B cell (primary cell): ENCODE measurements at regions not wholly inside any gene's neighbourhood (a gene's known extent, or its start where the extent isn't known, plus 50 kb on each side); places are given as distances from the start of the nearest gene placed in this dataset.

Experiments used
- ATAC-seq: fragments of 200-7000 bp; cut with Tn5 transposase; one replicate; pipeline ENCODE4 v1.10.0; 2021; ENCODE audit warnings: low read depth, mild to moderate bottlenecking, moderate number of reproducible peaks, moderate library complexity
- CTCF ChIA-PET: fragments of 350-600 bp; sonication (Branson Sonifier 250); formaldehyde crosslinking; loops from one replicate; lab custom pipeline; 2021; ENCODE audit warnings: antibody characterized with exemption, inconsistent platforms; lab: Charles Lee
- POLR2A ChIA-PET: fragments of 350-600 bp; sonication (Branson Sonifier 250); formaldehyde crosslinking; loops from one replicate; lab custom pipeline; 2021; ENCODE audit warnings: antibody characterized with exemption; lab: Charles Lee
- DNase-seq: peaks from one replicate; pipeline ENCODE4 v3.0.0; 2013
- H2AFZ ChIP-seq: 2 replicates; pipeline ENCODE4 v1.6.1; 2012; ENCODE audit warnings: mild to moderate bottlenecking, low read depth, low read length; ENCODE audit not compliant: insufficient read depth, poor library complexity, severe bottlenecking
- H3K27ac ChIP-seq, 2 donors: 1 replicate in 1 of 2; 2 replicates in 1 of 2; pipeline ENCODE4 v1.5.1; 2012 to 2013; ENCODE audit warnings: low read length in 2 of 2, mild to moderate bottlenecking in 2 of 2, moderate library complexity in 1 of 2
- H3K27me3 ChIP-seq, 4 experiments: fragments of 200-600 bp in 1 of 4; sonication (generic) in 1 of 4; replicated peaks in 1 of 4; 1 replicate in 2 of 4; 2 replicates in 2 of 4; pipeline versions ENCODE4 v1.6.1 to v1.7.0; 2013 to 2016; ENCODE audit warnings: low read length in 3 of 4, mild to moderate bottlenecking in 2 of 4, mixed read lengths in 1 of 4, moderate library complexity in 1 of 4; ENCODE audit not compliant: insufficient read depth in 4 of 4, control insufficient read depth in 3 of 4; ENCODE audit errors: control extremely low read depth in 1 of 4
- H3K36me3 ChIP-seq, 2 experiments: replicated peaks in 1 of 2; 1 replicate in 1 of 2; 2 replicates in 1 of 2; pipeline versions ENCODE4 v1.6.1 to v1.7.1; 2013; ENCODE audit warnings: low read length in 1 of 2; ENCODE audit not compliant: insufficient read depth in 2 of 2, control insufficient read depth in 1 of 2; ENCODE audit errors: control extremely low read depth in 1 of 2, extremely low read depth in 1 of 2
- H3K4me1 ChIP-seq, 2 donors: fragments of 200-600 bp in 1 of 2; sonication (generic) in 1 of 2; 1 replicate in 1 of 2; 2 replicates in 1 of 2; pipeline versions ENCODE4 v1.5.1 to v1.6.1; 2013 to 2017; ENCODE audit warnings: low read length in 2 of 2; ENCODE audit not compliant: control insufficient read depth in 2 of 2, insufficient read depth in 2 of 2
- H3K4me2 ChIP-seq: replicated peaks from 2 replicates; pipeline ENCODE3; 2012; ENCODE audit warnings: mild to moderate bottlenecking, low read depth, low read length; ENCODE audit not compliant: poor library complexity, severe bottlenecking
- H3K4me3 ChIP-seq, 5 experiments: fragments of 200-600 bp in 1 of 5; sonication (generic) in 1 of 5; 1 replicate in 3 of 5; 2 replicates in 2 of 5; pipeline versions ENCODE4 v1.5.1 to v1.7.0; 2011 to 2016; ENCODE audit warnings: low read length in 4 of 5, mild to moderate bottlenecking in 4 of 5, low read depth in 2 of 5, control low read depth in 1 of 5, moderate library complexity in 1 of 5; ENCODE audit not compliant: insufficient read depth in 1 of 5; ENCODE audit errors: control extremely low read depth in 1 of 5, extremely low read depth in 1 of 5
- H3K79me2 ChIP-seq: fragments of 200-600 bp; sonication (generic); one replicate; pipeline ENCODE4 v1.6.0; 2016; ENCODE audit warnings: low read length; ENCODE audit not compliant: control insufficient read depth, insufficient read depth
- H3K9ac ChIP-seq: fragments of 200-600 bp; sonication (generic); 2 replicates; pipeline ENCODE4 v1.6.1; 2017; ENCODE audit warnings: mild to moderate bottlenecking, low read length, moderate library complexity
- H3K9me3 ChIP-seq, 3 donors: one replicate each; pipeline versions ENCODE4 v1.6.1 to v1.7.1; 2013; ENCODE audit warnings: low read length in 2 of 3; ENCODE audit not compliant: control insufficient read depth in 2 of 3, insufficient read depth in 1 of 3; ENCODE audit errors: control extremely low read depth in 1 of 3
- H4K20me1 ChIP-seq: 2 replicates; pipeline ENCODE4 v1.6.0; 2012; ENCODE audit warnings: mild to moderate bottlenecking, low read length; ENCODE audit not compliant: insufficient read depth, control insufficient read depth, poor library complexity, severe bottlenecking
- H3K27ac Mint-ChIP-seq: one replicate; pipeline ENCODE4 v1.8.0; 2021; ENCODE audit warnings: mixed read lengths
- H3K27me3 Mint-ChIP-seq: one replicate; pipeline ENCODE4 v1.8.0; 2021; ENCODE audit warnings: mixed read lengths
- H3K4me1 Mint-ChIP-seq: one replicate; pipeline ENCODE4 v1.8.0; 2021; ENCODE audit warnings: mixed read lengths
- H3K4me3 Mint-ChIP-seq: one replicate; pipeline ENCODE4 v1.8.0; 2021; ENCODE audit warnings: mixed read lengths
- H3K9me3 Mint-ChIP-seq: one replicate; pipeline ENCODE4 v1.8.0; 2022; ENCODE audit warnings: mixed read lengths; ENCODE audit not compliant: insufficient read depth
- CTCF ChIP-seq: fragments of 200-600 bp; IDR thresholded peaks from one replicate; pipeline ENCODE4 v1.8.0; 2022; ENCODE audit warnings: antibody characterized with exemption, mild to moderate bottlenecking
- EZH2 ChIP-seq: IDR thresholded peaks from 2 replicates; pipeline ENCODE4 v1.6.1; 2012; ENCODE audit warnings: borderline replicate concordance, low read depth, mild to moderate bottlenecking, moderate library complexity, low read length; ENCODE audit not compliant: insufficient read depth, poor library complexity, severe bottlenecking
- WGBS: methylation state at CpG from one replicate; pipeline ENCODE4 v1.1.5; 2013; ENCODE audit warnings: missing lambda C conversion rate; ENCODE audit not compliant: insufficient coverage; 5-methylcytosine and 5-hydroxymethylcytosine counted together
- intact Hi-C: fragments of 100-400 bp; cut with micrococcal nuclease; formaldehyde crosslinking; loops from one replicate; pipeline ENCODE4 v1.10.0; 2022

DNA sequence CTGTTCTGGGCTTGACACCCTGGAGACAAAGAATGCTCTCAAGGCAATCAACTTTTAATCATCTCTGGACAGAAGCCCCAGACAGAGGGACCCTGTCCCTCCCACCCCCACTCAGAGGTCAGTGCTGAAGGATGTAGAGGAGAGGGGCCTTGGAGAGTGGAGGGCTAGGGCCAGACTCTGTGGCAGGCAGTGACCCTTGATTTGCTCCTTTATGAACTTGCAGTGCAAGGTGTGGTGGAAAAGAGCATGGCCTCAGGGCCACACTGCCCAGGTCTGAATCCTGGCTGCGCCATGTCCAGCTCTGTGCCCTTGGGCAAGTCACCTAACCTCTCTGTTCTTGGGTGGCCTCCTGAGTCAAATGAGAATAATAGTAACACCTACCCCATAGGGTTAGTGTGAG is 134.3 kb downstream of the TMEM132E start:
- Histone ChIP-seq H4K20me1 (no peaks in the 10 kb centered on the region), H3K4me1 (no peaks in the 10 kb centered on the region), H3K79me2 (no peaks in the 10 kb centered on the region), H3K36me3 (no peaks in the 10 kb centered on the region), H3K9me3 (no peaks in the 10 kb centered on the region), H3K27me3 (no peaks in the 10 kb centered on the region), H3K4me3 (no peak overlapping the region), H2AFZ (no peak overlapping the region), H3K4me2 (no peak overlapping the region), H3K27ac (no peak overlapping the region), H3K9ac (no peak overlapping the region)
- no peaks in the 10 kb centered on the region for H3K4me1 Mint-ChIP-seq
- WGBS = 100% methylated on average over 1 of the region's 1 CpG
- H3K27me3 Mint-ChIP-seq = peaks cover 24% of the 10 kb centered on the region
- DNase-seq (no peak), ATAC-seq (no peak)
- no peak overlapping the region for H3K27ac Mint-ChIP-seq
- H3K4me3 Mint-ChIP-seq = no peak overlapping the region
- no peak for TF ChIP-seq EZH2
- intact Hi-C loops = no loop called here
- CTCF ChIA-PET = no interaction called here
- POLR2A ChIA-PET = no interaction called here
- H3K9me3 Mint-ChIP-seq = no peaks in the 10 kb centered on the region

- Histone ChIP-seq H3K9me3 (no peaks in the 10 kb centered on the region), H4K20me1 (no peaks in the 10 kb centered on the region), H3K9ac (no peak overlapping the region), H3K36me3 (no peaks in the 10 kb centered on the region), H3K4me2 (no peak overlapping the region), H2AFZ (no peak overlapping the region), H3K4me1 (no peaks in the 10 kb centered on the region), H3K27me3 (no peaks in the 10 kb centered on the region), H3K4me3 (no peak overlapping the region), H3K79me2 (no peaks in the 10 kb centered on the region), H3K27ac (no peak overlapping the region)
- H3K27ac Mint-ChIP-seq = no peak overlapping the region
- H3K27me3 Mint-ChIP-seq = peaks cover 24% of the 10 kb centered on the region
- no peak overlapping the region for H3K4me3 Mint-ChIP-seq
- ChIA-PET POLR2A (interaction anchor here (0.6 kb wide), 1 partner anchor 507 kb away, joined by 7 read pairs; no protein-coding TSS in a partner anchor), CTCF (no interaction called here)
- intact Hi-C loops = no loop called here
- 67% methylated on average over 1 of the region's 3 CpGs for WGBS
- no peaks in the 10 kb centered on the region for H3K4me1 Mint-ChIP-seq
- no peak for DNase-seq
- TF ChIP-seq CTCF = no peak
- TF ChIP-seq EZH2 = no peak
- no peaks in the 10 kb centered on the region for H3K9me3 Mint-ChIP-seq
- ATAC-seq = no peak
Observed at GRCh38 chr17:34712481-34713195, 133.3 kb downstream of the TMEM132E start.
